Ectodermal cell (in vitro differentiated cells): ENCODE measurements at regions not wholly inside any gene's neighbourhood (a gene's known extent, or its start where the extent isn't known, plus 50 kb on each side); places are given as distances from the start of the nearest gene placed in this dataset.

Experiments used
- H3K27ac ChIP-seq: 2 replicates; pipeline ENCODE4 v1.7.0; 2013; ENCODE audit warnings: mild to moderate bottlenecking, low read depth, low read length; ENCODE audit not compliant: insufficient read depth, poor library complexity, severe bottlenecking
- H3K27me3 ChIP-seq: 2 replicates; pipeline ENCODE4 v1.7.0; 2013; ENCODE audit warnings: mild to moderate bottlenecking, low read length; ENCODE audit not compliant: insufficient read depth, control insufficient read depth, poor library complexity, severe bottlenecking
- H3K36me3 ChIP-seq: one replicate; pipeline ENCODE4 v1.7.0; 2013; ENCODE audit warnings: low read length; ENCODE audit not compliant: control insufficient read depth, insufficient read depth
- H3K4me1 ChIP-seq: one replicate; pipeline ENCODE4 v1.7.0; 2013; ENCODE audit warnings: low read length; ENCODE audit not compliant: control insufficient read depth, insufficient read depth
- H3K4me3 ChIP-seq: 2 replicates; pipeline ENCODE4 v1.7.0; 2013; ENCODE audit warnings: low read depth, low read length, control low read depth; ENCODE audit not compliant: insufficient read depth
- H3K9me3 ChIP-seq: 2 replicates; pipeline ENCODE4 v1.7.0; 2013; ENCODE audit warnings: mild to moderate bottlenecking, low read length, moderate library complexity; ENCODE audit not compliant: control insufficient read depth
- WGBS, 2 experiments: methylation state at CpG; one replicate each; pipeline ENCODE4 v1.1.7; 2013; ENCODE audit warnings: missing lambda C conversion rate in 2 of 2; 5-methylcytosine and 5-hydroxymethylcytosine counted together

GRCh38 chr4:79017481-79017880, 78.2 kb upstream of the PAQR3 start:
- WGBS, 2 experiments = 100% methylated on average over 1 of the region's 1 CpG; no CpG with 5 or more reads in 1 of the 2 experiments
- Histone ChIP-seq H3K9me3 (no peaks in the 10 kb centered on the region), H3K4me1 (no peaks in the 10 kb centered on the region), H3K27me3 (no peaks in the 10 kb centered on the region), H3K36me3 (no peaks in the 10 kb centered on the region), H3K27ac (no peak overlapping the region), H3K4me3 (no peak overlapping the region)

DNA sequence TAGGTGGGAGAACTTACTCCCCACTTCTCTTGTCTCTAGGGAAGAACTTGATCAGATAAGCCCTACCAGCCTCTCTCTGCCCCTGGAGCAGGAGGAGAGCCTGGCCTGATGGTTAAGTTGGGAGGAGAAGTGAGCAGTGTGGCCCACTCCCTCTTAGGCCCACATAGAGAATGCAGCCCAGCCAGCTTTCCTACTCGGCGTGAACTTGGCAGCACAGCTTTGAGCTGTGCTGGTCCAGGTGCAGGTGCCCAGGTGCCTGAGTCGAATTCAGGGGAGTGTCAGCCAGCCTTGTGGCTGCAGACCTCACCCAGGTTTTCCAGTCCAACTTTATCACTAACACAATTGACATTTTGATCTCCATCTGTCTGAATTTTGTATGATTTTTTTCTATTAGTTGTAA, 77.6 kb upstream of the PAQR3 start:
- Histone ChIP-seq H3K4me1 (no peaks in the 10 kb centered on the region), H3K27me3 (no peaks in the 10 kb centered on the region), H3K4me3 (no peak overlapping the region), H3K27ac (no peak overlapping the region), H3K9me3 (no peaks in the 10 kb centered on the region), H3K36me3 (no peaks in the 10 kb centered on the region)
- WGBS, 2 experiments = 89 to 94% methylated on average over 3 of the region's 3 CpGs

GRCh38 chr4:79015411-79015810, 76.2 kb upstream of the PAQR3 start:
- H3K36me3 ChIP-seq = no peaks in the 10 kb centered on the region
- no peak overlapping the region for H3K27ac ChIP-seq
- 92 to 96% methylated on average over 2 of the region's 2 CpGs for WGBS, 2 experiments
- H3K4me1 ChIP-seq = no peaks in the 10 kb centered on the region
- no peak overlapping the region for H3K4me3 ChIP-seq
- H3K9me3 ChIP-seq = no peaks in the 10 kb centered on the region
- no peaks in the 10 kb centered on the region for H3K27me3 ChIP-seq

DNA sequence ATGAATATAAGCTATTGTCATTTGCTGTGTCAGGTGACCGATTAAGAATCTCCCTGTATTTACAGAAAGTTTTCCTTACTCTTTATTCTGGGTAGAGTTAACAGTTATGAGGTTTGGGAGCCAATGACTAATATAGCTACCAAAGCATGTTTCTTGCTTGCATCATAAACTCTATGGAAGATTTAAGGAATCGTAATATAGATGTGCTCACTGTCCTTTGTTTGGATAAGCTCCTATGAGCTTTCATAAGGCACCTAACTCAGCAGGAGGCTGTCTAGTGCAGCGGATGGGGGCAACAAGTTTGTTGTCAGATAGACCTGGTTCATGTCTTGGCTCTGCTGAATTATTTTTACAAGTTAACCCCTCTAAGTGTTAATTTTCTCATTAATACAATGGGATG, 75.0 kb upstream of the PAQR3 start:
- WGBS, 2 experiments = 85 to 91% methylated on average over 3 of the region's 3 CpGs
- Histone ChIP-seq H3K9me3 (no peaks in the 10 kb centered on the region), H3K4me1 (no peaks in the 10 kb centered on the region)

DNA sequence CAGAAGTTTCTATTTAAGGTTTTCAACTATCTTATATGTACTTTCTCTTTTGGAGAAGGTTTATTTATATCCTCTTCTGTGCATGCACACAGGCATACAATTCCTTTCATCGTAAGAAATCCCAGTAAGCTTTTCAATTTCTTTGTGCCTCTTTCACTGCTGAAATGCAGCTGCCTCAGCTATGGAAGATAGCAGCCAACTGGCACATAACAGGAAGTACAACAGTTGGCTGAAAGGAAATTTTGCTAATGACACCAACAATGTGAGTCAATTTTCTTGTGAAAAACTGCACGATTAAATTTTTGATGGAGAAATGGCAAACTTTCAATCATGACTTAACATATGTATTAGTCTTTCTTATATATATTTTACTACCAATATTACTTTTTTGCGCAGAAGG, 74.5 kb upstream of the PAQR3 start:
- Histone ChIP-seq H3K36me3 (no peaks in the 10 kb centered on the region), H3K27me3 (no peaks in the 10 kb centered on the region), H3K9me3 (no peaks in the 10 kb centered on the region), H3K27ac (no peak overlapping the region), H3K4me1 (no peaks in the 10 kb centered on the region), H3K4me3 (no peak overlapping the region)
- WGBS, 2 experiments = 89% methylated on average over 2 of the region's 3 CpGs

More for the DNA sequence above, 75.0 kb upstream of the PAQR3 start:
- Histone ChIP-seq H3K27ac (no peak overlapping the region), H3K4me3 (no peak overlapping the region), H3K36me3 (no peaks in the 10 kb centered on the region), H3K27me3 (no peaks in the 10 kb centered on the region)

- Histone ChIP-seq H3K27ac (no peak overlapping the region), H3K27me3 (no peaks in the 10 kb centered on the region), H3K36me3 (no peaks in the 10 kb centered on the region), H3K4me3 (no peak overlapping the region), H3K9me3 (no peaks in the 10 kb centered on the region), H3K4me1 (no peaks in the 10 kb centered on the region)
- WGBS, 2 experiments = 88 to 97% methylated on average over 3 to 4 of the region's 4 CpGs
Observed at GRCh38 chr4:78990938-78991810, 51.9 kb upstream of the PAQR3 start.

DNA sequence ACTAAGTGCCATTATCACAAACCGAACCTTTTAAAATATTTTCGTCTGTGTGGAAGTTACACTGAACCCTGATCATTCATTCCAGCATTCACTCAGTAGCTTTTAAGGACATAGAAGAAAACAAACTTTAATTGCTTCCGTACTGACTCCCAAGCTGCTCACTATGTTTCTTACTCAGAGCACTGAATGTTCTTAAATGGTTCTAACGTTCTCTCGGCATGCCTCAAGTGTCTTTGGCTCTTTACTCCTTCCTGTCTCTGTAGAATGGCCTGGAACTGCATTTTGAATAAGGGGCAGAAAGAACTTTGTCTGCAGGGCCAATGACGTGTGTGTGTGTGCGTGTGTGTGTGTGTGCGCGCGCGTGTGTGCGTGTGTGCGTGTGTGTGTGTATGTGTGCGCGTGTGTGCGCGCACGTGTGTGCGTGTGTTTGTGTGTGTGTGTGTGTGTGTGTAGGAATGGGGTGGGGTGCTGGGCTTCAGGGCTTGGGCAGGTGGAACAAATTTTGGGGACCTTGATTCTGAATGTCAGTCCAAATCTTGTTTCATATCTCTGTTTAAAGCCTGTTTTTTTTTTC, 50.5 kb upstream of the PAQR3 start:
- 70 to 81% methylated on average over 19 of the region's 19 CpGs for WGBS, 2 experiments
- H3K4me3 ChIP-seq = no peak overlapping the region

More for the DNA sequence above, 50.5 kb upstream of the PAQR3 start:
- Histone ChIP-seq H3K4me1 (no peaks in the 10 kb centered on the region), H3K27ac (no peak overlapping the region), H3K9me3 (no peaks in the 10 kb centered on the region), H3K27me3 (no peaks in the 10 kb centered on the region), H3K36me3 (no peaks in the 10 kb centered on the region)
